ENCODE measurements at regions not wholly inside any gene's neighbourhood (a gene's known extent, or its start where the extent isn't known, plus 50 kb on each side); places are given as distances from the start of the nearest gene placed in this dataset.

GRCh38 chr1:221308534-221309511 lies 429.6 kb downstream of the HLX start:
- DNase-seq (ENCODE audit: low spot score): no peak
- Histone ChIP-seq H3K36me3 (ENCODE audit: low read depth) (no peaks in the 10 kb centered on the region), H3K27me3 (ENCODE audit: insufficient read depth, poor library complexity, severe bottlenecking) (no peaks in the 10 kb centered on the region), H3K9me3 (ENCODE audit: severe bottlenecking) (no peaks in the 10 kb centered on the region), H3K4me1 (ENCODE audit: insufficient read depth, poor library complexity, severe bottlenecking) (no peaks in the 10 kb centered on the region), H3K4me3 (ENCODE audit: severe bottlenecking) (no peak overlapping the region), H3K27ac (ENCODE audit: poor library complexity, severe bottlenecking) (no peak overlapping the region)
- no peak for ATAC-seq (ENCODE audit: low read depth)
- no peak for TF ChIP-seq CTCF (IDR thresholded peaks at IDR 0.05; ENCODE audit: poor library complexity, severe bottlenecking)

DNA sequence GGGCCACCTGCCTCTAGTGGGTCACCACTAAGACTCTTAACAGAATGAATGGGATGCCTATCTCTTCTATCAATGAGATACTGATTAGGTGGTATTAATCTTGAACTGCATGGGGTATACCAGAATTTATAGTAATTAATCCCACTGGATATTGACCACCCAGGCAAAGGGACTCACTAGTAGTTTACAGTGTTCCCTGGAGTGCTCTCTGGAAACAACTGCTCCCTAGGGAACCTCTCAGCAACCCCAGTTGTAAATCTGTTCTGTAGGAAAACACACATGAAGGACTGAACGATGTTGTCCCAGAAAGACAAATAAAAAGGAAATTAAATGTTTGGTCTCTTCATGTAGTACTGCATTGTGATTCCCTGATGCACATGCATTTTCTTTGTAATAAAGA lies 430.5 kb downstream of the HLX start:
- Histone ChIP-seq H3K27me3 (ENCODE audit: insufficient read depth, poor library complexity, severe bottlenecking) (no peaks in the 10 kb centered on the region), H3K4me3 (ENCODE audit: severe bottlenecking) (no peak overlapping the region), H3K9me3 (ENCODE audit: severe bottlenecking) (no peaks in the 10 kb centered on the region), H3K27ac (ENCODE audit: poor library complexity, severe bottlenecking) (no peak overlapping the region), H3K4me1 (ENCODE audit: insufficient read depth, poor library complexity, severe bottlenecking) (no peaks in the 10 kb centered on the region), H3K36me3 (ENCODE audit: low read depth) (no peaks in the 10 kb centered on the region)
- DNase-seq (ENCODE audit: low spot score): no peak
- no peak for TF ChIP-seq CTCF (IDR thresholded peaks at IDR 0.05; ENCODE audit: poor library complexity, severe bottlenecking)
- ATAC-seq (ENCODE audit: low read depth): no peak

DNA sequence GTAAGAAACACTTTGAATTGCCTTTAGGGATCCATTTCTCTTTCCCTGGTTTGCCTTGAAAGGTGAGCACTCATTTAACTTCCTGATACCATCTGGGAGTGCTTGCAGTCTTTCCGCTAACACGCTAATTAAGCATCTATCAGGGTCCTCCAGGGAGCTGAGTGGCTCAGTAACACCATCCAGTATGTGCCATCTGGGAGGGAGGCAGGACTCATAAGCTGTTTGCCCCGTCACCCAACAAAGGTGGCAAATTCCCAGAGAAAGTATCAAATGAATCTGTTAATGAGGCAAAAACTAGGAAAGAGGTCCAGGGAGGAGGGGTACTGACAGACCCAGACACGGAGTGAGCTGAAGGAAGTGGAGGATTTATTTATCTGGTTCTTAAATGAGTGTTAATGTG lies 430.9 kb downstream of the HLX start:
- Histone ChIP-seq H3K27me3 (ENCODE audit: insufficient read depth, poor library complexity, severe bottlenecking) (no peaks in the 10 kb centered on the region), H3K9me3 (ENCODE audit: severe bottlenecking) (no peaks in the 10 kb centered on the region), H3K27ac (ENCODE audit: poor library complexity, severe bottlenecking) (no peak overlapping the region), H3K4me3 (ENCODE audit: severe bottlenecking) (no peak overlapping the region), H3K4me1 (ENCODE audit: insufficient read depth, poor library complexity, severe bottlenecking) (no peaks in the 10 kb centered on the region), H3K36me3 (ENCODE audit: low read depth) (no peaks in the 10 kb centered on the region)
- DNase-seq (ENCODE audit: low spot score) (no peak), ATAC-seq (ENCODE audit: low read depth) (no peak)
- no peak for TF ChIP-seq CTCF (IDR thresholded peaks at IDR 0.05; ENCODE audit: poor library complexity, severe bottlenecking)

- DNase-seq (ENCODE audit: low spot score) (no peak), ATAC-seq (ENCODE audit: low read depth) (no peak)
- Histone ChIP-seq H3K4me1 (ENCODE audit: insufficient read depth, poor library complexity, severe bottlenecking) (no peaks in the 10 kb centered on the region), H3K9me3 (ENCODE audit: severe bottlenecking) (no peaks in the 10 kb centered on the region), H3K4me3 (ENCODE audit: severe bottlenecking) (no peak overlapping the region), H3K27ac (ENCODE audit: poor library complexity, severe bottlenecking) (no peak overlapping the region), H3K36me3 (ENCODE audit: low read depth) (no peaks in the 10 kb centered on the region), H3K27me3 (ENCODE audit: insufficient read depth, poor library complexity, severe bottlenecking) (no peaks in the 10 kb centered on the region)
- no peak for TF ChIP-seq CTCF (IDR thresholded peaks at IDR 0.05; ENCODE audit: poor library complexity, severe bottlenecking)
These were observed 426.6 kb downstream of the DUSP10 start for GRCh38 chr1:221315330-221315729.

Measured in RWPE2 (cell line).